ENCODE measurements at regions not wholly inside any gene's neighbourhood (a gene's known extent, or its start where the extent isn't known, plus 50 kb on each side); places are given as distances from the start of the nearest gene placed in this dataset.

- TF ChIP-seq EZH2 (IDR thresholded peaks at IDR 0.05; ENCODE audit: low read depth, unreplicated experiment) (no peak), CTCF (conservative IDR thresholded peaks at IDR 0.05; ENCODE audit: low read depth in 2 of 2) (no peak), POLR2AphosphoS5 (IDR thresholded peaks at IDR 0.05; ENCODE audit: low read depth) (no peak), JUNB (IDR thresholded peaks at IDR 0.05; ENCODE audit: unreplicated experiment) (no peak), CREB1 (CRISPR knock-in tag; IDR thresholded peaks at IDR 0.05; ENCODE audit: low read depth) (no peak), REST (IDR thresholded peaks at IDR 0.05; ENCODE audit: unreplicated experiment) (no peak), STAT1 (IDR thresholded peaks at IDR 0.05; ENCODE audit: unreplicated experiment) (no peak), ETS1 (IDR thresholded peaks at IDR 0.05) (no peak), NANOG (IDR thresholded peaks at IDR 0.05; ENCODE audit: borderline replicate concordance) (no peak), EZH2phosphoT487 (IDR thresholded peaks at IDR 0.05; ENCODE audit: unreplicated experiment) (no peak), ZNF114 (CRISPR knock-in tag; IDR thresholded peaks at IDR 0.05) (no peak)
Measured at GRCh38 chr13:106371024-106371423, 164.4 kb downstream of the EFNB2 start.

Measured in GM23338 (cell line).